C4-2B (cell line): ENCODE measurements at regions not wholly inside any gene's neighbourhood (a gene's known extent, or its start where the extent isn't known, plus 50 kb on each side); places are given as distances from the start of the nearest gene placed in this dataset.

Experiments
- ZFX ChIP-seq: fragments of 450-650 bp; IDR thresholded peaks from 2 replicates; pipeline ENCODE4 v1.6.1; 2017
- TF ChIP-seq, protein P1 (sequence below): fragments of 450-650 bp; conservative IDR thresholded peaks from 2 replicates; pipeline ENCODE4 v1.5.1; 2017; ENCODE audit warnings: mild to moderate bottlenecking

DNA sequence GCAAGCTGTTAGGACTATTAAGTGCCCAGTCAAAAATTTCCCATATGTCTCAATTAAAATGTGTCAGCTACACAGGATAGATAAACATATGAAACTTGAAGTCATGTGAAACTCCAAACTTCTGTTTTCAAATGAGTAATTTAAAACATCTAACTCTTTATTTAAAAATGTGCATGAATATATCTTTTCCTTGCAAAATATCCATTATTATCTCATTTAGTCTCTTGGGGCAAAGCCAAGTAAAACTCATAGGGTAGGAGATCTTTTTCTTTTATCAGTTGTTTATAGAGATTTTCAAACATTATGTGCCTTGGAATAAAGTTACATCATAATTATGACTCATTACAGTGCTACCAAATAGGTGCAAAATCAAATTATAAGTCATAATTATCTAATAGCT, 2020.1 kb upstream of the PRR20A start:
- TF ChIP-seq, protein P1, sequence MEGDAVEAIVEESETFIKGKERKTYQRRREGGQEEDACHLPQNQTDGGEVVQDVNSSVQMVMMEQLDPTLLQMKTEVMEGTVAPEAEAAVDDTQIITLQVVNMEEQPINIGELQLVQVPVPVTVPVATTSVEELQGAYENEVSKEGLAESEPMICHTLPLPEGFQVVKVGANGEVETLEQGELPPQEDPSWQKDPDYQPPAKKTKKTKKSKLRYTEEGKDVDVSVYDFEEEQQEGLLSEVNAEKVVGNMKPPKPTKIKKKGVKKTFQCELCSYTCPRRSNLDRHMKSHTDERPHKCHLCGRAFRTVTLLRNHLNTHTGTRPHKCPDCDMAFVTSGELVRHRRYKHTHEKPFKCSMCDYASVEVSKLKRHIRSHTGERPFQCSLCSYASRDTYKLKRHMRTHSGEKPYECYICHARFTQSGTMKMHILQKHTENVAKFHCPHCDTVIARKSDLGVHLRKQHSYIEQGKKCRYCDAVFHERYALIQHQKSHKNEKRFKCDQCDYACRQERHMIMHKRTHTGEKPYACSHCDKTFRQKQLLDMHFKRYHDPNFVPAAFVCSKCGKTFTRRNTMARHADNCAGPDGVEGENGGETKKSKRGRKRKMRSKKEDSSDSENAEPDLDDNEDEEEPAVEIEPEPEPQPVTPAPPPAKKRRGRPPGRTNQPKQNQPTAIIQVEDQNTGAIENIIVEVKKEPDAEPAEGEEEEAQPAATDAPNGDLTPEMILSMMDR, result no peak
- no peak for TF ChIP-seq ZFX
